ENCODE measurements at regions not wholly inside any gene's neighbourhood (a gene's known extent, or its start where the extent isn't known, plus 50 kb on each side); places are given as distances from the start of the nearest gene placed in this dataset.
A peak's percentile ranks its signal among the peaks of the same experiment; 100 is the strongest.
"Not testable (repeated sequence)": the region's sequence is repeated elsewhere in the genome, so short reads cannot be mapped to it uniquely, and the experiment has no call there.

DNA sequence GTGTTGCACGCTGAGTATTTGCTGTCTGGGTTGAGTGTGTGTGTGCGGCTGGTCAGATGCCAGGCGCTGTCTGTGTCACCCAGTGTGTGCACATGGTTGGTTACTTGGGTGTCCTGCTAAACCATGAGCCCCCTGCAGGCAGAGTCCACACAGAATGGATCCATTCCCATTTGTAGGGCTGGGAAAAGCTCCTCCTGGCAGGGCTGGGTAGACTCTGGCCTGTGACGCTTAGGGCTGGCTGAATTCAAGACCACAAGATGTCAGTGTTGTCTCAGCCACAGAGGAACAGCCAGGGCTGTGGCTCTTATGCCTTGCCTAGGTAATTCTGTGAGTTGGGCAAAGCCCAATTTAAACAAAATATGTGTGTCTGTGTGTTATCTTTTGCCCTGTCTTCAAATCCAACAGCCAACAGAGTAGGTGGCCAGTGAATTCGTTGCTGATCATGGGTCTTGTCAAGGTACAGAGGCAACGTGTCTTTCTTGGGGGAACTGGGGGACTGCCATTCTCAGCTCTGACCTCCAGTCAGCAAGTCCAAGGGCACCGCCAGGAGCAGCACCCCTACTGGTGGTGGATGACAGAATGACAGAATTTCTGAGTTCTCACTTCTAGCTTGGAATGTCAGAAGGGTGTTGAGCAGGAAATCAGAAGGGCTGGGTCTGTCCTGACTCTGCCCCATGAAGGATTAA lies 285.1 kb downstream of the CCSER2 start:
- DNase-seq (ENCODE audit: low read depth) = peak; percentile 46
- in situ Hi-C loops (cut with HindIII; ENCODE audit: low pct_unique_long_range_greater_than_20kb, low sequenced_read_pairs) = no loop called here

DNA sequence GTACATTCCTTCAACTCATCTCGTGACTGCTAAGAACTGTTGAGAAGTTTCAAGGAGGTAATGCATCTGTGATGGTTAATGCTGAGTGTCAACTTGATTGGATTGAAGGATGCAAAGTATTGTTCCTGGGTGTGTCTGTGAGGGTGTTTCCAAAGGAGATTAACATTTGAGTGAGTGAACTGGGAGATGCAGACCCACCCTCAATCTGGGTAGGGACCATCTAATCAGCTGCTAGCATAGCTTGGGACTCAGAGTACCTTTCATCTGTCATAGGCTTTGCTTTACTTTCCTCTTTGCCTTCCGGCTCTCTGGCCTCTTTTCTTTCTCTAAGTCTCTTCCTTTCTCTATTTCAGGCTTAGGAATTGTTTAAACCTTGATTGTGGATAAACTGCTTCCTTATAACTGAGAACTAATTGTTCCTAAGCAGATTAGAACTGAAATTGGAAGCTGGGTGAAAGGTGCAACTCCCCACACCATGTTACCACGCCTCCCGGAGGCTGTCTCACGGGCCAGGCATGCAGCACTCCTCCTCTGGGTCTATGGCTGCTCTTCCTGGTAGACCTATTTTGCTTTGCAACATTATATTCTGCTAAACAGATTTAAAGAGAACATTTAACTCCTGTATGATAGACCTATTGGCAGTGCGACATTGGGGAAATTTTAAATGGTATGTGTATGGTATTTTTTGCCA lies 298.2 kb downstream of the CCSER2 start:
- in situ Hi-C loops (cut with HindIII; ENCODE audit: low pct_unique_long_range_greater_than_20kb, low sequenced_read_pairs) = no loop called here

DNA sequence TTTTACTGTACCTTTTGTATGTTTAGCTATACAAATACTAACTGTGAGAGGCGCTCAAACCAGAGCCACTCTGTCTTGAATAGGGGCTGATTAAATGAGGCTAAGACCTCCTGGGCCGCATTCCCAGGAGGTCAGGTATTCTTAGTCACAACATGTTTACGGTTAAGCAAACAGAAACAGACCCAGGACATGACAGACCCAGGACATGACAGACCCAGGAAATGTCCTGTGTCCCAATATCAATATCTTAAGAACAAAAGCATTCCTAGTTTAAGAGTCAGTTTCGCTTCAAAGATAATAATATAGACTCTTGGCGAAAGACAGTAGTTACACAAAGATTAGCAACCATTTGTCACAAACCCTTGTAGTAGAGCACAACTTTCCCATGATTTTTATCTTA lies 304.5 kb downstream of the CCSER2 start:
- in situ Hi-C loops (cut with HindIII; ENCODE audit: low pct_unique_long_range_greater_than_20kb, low sequenced_read_pairs) = no loop called here
- no peak for DNase-seq (ENCODE audit: low read depth)

More for the DNA sequence above, 298.2 kb downstream of the CCSER2 start:
- DNase-seq (ENCODE audit: low read depth) = no peak

DNA sequence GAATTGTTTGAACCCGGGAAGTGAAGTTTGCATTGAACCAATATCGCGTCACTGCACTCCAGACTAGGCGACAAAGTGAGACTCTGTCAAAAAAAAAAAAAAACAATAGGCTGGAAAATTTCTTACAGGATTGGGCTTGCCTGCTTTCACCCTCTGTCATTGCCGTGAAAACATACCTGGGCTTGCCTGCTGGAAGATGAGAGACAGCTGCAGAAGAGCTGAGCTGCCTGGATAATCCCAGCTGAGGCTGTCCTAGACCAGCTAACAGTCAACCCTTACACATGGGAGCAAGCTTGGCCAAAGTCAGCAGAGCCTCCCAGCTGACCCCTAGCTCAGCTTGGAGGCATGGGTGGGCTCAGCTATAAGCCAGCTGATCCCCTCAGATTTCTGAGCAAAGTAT lies 306.2 kb downstream of the CCSER2 start:
- no peak for DNase-seq (ENCODE audit: low read depth)
- in situ Hi-C loops (cut with HindIII; ENCODE audit: low pct_unique_long_range_greater_than_20kb, low sequenced_read_pairs) = no loop called here

DNA sequence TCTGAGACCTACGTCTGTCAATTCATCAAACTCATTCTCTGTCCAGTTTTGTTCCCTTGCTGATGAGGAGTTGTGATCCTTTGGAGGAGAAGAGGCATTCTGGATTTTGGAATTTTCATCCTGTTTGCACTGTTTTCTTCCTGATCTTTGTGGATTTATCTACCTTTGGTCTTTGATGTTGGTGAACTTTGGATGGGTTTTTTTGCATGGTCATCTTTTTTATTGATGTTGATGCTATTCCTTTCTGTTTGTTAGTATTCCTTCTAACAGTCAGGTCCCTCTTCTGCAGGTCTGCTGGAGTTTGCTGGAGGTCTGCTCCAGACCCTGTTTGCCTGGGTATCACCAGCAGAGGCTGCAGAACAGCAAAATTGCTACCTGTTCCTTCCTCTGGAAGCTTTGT lies 322.2 kb downstream of the CCSER2 start:
- DNase-seq (ENCODE audit: low read depth); in situ Hi-C loops (cut with HindIII; ENCODE audit: low pct_unique_long_range_greater_than_20kb, low sequenced_read_pairs): not testable (repeated sequence)

DNA sequence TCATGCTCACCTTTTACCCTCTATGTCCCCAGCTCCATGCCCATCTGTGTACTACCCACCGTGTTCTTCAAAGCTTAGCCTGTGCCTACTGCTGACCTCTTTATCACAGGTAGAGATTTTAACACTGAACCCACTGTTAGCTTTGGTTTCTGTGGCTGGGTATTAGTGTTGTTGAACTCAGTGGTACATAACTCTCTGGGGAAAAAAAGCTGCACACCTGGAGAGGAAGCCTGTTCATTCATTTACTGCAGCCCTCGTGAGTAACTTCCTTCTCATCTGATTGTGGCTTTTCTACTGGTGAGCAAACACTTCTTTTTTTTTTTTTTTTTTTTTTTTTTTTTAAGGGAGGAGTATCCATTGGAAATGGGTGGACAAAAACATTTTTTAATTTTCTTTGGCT lies 326.3 kb downstream of the CCSER2 start:
- in situ Hi-C loops (cut with HindIII; ENCODE audit: low pct_unique_long_range_greater_than_20kb, low sequenced_read_pairs) = no loop called here
- no peak for DNase-seq (ENCODE audit: low read depth)

DNA sequence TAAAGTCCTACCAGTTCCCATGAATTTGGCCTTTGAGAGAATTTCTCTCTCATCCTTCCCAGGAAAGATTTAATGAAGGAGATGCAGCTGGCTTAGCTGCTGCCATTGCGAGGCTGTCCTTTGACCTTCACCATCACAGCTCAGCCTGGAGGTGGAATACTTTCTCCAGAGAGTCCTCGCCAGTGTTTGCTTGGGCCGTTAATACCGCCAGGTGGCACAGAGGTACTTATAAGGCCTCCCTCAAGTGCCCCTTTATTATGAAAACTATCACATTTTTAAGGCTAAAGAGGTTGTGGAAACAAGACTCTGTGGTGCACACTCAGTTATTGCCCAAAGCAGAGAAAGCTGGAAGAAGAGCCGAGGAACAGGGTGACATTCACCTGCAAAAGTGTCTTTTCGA lies 330.6 kb downstream of the CCSER2 start:
- in situ Hi-C loops (cut with HindIII; ENCODE audit: low pct_unique_long_range_greater_than_20kb, low sequenced_read_pairs) = no loop called here
- no peak for DNase-seq (ENCODE audit: low read depth)

DNA sequence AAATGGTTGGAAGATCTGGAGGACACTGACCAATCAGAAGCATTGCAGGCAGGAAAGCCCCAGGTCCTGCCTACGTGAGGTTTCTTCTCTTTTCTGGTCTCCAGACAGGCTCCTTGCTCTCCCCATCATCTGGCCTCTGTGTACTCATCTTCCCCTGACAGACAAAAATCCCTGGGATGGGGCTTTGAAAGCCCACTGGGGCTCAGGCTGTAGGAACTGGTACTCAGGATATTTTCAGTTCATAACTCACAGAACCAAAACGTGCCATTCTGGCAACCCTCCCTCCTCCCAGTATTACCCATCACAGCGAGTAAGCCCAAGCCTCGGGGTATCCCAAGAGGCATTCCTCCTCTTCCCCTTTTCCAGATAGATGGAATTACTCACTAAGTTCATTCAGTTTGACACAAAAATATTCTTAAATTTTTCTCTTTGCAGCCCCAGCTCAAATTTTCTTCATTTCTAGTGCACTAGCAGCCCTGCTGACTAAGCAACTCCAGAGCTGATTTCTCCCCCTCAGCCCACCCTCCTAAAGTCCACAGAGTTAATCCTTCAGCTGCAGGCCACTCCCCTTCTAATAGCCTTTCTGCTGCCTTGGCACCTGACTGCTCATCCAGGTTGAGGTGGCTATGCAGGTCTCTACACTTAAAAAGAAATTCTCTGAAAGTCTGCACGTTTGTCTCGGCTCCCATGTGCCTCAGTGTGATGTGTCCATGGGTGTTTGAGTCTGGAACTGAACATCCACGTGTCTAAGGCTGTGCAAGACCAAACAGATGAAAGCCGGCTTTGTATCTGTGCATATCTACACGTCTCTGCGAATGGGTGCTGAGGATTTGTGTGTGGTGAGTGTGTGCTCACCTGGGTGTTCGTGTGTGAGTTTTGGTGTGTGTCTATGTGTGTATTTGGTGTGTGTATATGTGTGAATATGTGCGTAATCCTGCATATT lies 331.4 kb downstream of the CCSER2 start:
- in situ Hi-C loops (cut with HindIII; ENCODE audit: low pct_unique_long_range_greater_than_20kb, low sequenced_read_pairs) = no loop called here
- DNase-seq (ENCODE audit: low read depth) = no peak

DNA sequence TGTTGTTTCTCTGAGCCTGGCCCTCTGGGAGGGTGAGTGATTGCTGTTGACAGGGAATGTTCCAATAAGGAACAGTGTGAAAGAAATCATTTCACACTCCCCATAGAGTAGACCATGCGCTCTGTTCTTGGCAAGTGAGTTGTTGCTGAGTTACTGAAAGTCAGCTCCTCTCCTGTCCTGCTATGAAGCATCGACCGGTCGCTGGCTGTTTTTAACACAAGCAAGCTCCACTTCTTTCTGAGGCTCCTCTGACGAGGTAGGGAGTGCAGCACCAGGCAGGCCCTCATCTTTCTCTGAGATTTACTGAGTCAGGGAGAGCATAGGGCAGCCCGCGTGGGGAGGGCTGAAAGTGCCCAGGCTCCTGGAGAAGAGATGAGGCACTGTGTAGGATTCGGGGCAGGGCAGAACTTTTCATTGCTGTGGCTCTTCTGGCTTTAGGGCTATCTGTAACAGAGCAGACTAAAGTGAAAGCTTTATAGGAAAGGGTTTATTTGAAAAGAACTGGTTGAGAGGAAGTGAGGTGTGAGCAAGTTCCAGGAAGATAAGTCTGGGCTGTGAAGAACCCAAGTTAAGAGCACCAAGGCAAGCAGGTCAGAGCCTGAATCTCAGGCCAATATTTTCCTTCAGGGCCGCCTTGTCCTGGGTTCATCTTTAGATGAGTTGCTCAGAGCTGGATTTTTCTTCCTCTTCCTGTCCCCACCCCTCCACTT lies 332.2 kb downstream of the CCSER2 start:
- in situ Hi-C loops (cut with HindIII; ENCODE audit: low pct_unique_long_range_greater_than_20kb, low sequenced_read_pairs) = no loop called here
- no peak for DNase-seq (ENCODE audit: low read depth)

DNA sequence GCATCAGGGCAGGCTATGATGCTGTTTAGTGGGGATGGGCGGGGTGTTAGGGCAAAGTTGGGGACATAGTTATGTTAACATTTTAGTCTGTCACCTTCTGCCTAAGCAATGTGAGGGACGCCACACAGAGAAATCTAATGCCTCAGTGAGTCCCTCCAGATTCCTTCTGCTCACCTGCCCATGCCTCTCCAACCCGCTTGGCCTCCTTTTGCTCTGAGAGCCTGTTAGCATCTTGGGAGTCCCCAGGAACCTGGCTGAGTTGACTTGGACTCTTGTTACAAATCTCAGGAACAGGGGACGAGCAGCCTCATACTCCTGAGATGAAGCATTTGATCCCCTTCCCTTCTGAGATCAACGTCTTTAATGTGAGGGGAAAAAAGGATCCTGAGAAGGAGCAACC lies 336.8 kb downstream of the CCSER2 start:
- DNase-seq (ENCODE audit: low read depth) = no peak

DNA sequence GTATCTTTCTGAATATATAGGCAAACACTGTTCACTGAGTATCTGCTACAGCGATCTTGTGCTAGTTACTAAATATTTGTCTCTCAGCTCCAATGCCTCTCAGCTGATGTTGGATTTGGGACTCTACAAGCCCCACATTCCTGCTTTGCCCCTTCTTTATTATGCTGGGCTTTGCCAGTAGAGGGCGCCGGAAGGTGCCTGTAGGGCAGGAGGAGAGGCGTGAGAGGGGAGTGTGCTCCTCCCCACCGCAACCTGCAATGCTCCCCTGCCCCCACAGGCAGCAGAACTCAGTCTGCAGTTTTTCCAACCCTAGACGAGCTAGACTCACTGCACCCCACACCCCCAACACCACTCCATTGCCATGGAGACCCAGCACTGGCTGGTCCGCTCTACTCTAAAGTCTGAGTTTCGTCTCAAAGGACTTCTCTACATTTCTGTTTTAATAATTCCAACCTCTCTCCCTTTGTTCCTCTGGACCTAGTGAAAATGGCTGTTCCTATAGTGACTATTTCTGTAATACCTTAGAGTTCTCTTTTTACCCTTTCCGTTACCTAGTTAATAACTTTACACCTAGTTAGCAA lies 337.6 kb downstream of the CCSER2 start:
- in situ Hi-C loops (cut with HindIII; ENCODE audit: low pct_unique_long_range_greater_than_20kb, low sequenced_read_pairs) = no loop called here
- no peak for DNase-seq (ENCODE audit: low read depth)

More for the DNA sequence above, 336.8 kb downstream of the CCSER2 start:
- in situ Hi-C loops (cut with HindIII; ENCODE audit: low pct_unique_long_range_greater_than_20kb, low sequenced_read_pairs) = no loop called here

DNA sequence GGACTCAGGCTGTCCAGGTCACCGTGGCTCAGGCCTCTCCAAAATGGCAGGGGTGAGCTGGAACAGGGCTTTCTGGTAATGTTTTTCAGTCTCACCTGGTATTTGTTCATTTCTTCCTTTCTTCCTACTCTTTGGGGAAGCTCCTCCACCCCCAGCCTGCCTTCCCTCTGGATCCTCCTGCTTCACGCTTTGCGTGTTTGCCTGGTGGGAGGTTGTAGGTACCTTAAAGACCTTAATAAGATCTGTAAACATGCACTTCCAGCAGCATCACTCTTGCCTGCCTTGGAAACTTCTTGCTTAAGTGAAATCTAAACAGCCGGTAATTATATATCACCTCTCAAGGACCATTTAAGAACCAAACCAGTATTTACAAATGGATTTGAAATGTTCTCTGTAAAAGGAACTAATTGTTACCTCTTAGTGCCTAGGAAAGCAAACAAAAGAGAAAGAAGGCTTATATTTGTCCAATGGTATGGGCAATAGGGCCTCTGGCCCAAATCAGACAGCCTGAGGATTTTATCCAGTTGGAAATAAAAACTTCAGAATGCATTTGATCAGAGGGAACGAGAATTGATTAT lies 339.9 kb downstream of the CCSER2 start:
- DNase-seq (ENCODE audit: low read depth) = no peak
- in situ Hi-C loops (cut with HindIII; ENCODE audit: low pct_unique_long_range_greater_than_20kb, low sequenced_read_pairs) = no loop called here

DNA sequence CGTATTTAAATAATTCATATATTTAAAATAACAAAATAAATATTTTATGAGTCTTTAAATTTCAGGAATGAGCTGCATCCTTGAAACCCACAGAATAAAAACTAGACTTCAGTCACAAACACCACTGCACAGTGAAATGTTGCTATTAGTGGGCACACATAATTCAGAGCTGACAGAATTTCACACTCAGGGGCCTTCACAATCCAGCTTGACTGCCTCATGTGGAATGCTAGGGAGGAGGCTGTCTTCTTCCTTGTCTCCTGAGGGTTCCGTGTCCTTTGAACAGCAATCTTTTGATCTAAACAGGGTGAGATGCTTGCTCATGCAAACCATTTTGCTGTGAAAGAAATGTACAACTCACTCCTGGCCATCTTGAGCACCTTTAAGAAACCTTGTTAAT lies 346.7 kb downstream of the CCSER2 start:
- in situ Hi-C loops (cut with HindIII; ENCODE audit: low pct_unique_long_range_greater_than_20kb, low sequenced_read_pairs) = no loop called here
- DNase-seq (ENCODE audit: low read depth) = no peak

DNA sequence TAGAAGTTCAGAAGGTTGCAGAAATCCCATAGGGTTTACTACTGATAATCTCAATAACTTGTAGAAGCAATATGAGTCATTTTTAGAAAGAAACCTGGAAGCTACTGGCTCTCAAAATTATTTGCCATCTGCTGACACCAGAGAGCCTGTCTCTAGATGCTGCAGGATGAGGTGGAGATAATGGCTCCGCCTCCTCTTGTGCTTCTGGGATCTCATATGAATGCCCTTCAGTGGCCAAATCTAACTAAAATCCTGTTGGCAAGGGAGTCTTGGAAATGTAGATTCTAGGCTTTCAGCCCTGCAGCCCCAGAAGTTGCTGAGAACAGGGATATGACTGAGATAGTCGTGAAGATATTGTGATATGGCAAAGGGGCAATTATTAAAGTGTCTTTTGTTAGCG lies 348.1 kb downstream of the CCSER2 start:
- no peak for DNase-seq (ENCODE audit: low read depth)
- in situ Hi-C loops (cut with HindIII; ENCODE audit: low pct_unique_long_range_greater_than_20kb, low sequenced_read_pairs) = no loop called here

DNA sequence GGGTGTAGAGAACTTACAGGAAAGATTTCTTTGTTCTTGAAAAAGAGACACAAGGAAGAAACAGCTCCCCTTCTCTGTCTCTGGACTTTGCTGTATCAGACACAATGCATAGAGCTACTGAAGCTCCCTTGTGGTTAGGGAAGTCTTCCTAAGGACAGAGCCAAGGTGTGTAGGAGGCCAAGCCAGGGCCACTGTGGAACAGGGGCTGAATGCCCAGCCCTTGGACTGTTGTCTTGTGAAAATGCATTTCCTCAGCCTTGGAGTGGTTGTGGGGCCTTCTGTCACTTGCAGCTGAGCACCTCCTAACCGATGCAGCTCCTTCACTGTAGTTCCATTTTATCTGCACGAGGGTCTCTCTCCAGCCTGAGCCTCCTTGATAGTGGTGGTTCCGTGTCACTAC lies 353.4 kb downstream of the CCSER2 start:
- no peak for DNase-seq (ENCODE audit: low read depth)
- in situ Hi-C loops (cut with HindIII; ENCODE audit: low pct_unique_long_range_greater_than_20kb, low sequenced_read_pairs) = no loop called here

DNA sequence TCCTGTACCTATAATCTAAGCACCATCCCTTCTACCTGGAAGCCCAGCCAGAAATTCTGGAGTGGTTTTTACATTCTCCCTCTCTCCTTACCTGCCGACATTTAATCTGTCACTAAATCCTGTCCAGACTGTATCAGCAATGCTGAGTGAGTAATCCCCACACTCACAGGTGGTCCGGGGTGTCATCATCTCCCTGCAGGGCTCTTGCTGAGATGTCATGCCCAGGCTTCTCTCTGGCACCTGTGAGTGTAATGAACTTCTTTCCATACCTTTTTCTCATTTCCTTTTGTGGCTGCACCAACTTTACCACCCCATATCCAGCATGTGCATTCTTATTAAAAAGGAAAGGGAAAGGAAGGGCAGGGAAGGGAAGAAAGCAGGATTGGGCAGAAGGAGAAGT lies 355.2 kb downstream of the CCSER2 start:
- in situ Hi-C loops (cut with HindIII; ENCODE audit: low pct_unique_long_range_greater_than_20kb, low sequenced_read_pairs) = no loop called here

DNA sequence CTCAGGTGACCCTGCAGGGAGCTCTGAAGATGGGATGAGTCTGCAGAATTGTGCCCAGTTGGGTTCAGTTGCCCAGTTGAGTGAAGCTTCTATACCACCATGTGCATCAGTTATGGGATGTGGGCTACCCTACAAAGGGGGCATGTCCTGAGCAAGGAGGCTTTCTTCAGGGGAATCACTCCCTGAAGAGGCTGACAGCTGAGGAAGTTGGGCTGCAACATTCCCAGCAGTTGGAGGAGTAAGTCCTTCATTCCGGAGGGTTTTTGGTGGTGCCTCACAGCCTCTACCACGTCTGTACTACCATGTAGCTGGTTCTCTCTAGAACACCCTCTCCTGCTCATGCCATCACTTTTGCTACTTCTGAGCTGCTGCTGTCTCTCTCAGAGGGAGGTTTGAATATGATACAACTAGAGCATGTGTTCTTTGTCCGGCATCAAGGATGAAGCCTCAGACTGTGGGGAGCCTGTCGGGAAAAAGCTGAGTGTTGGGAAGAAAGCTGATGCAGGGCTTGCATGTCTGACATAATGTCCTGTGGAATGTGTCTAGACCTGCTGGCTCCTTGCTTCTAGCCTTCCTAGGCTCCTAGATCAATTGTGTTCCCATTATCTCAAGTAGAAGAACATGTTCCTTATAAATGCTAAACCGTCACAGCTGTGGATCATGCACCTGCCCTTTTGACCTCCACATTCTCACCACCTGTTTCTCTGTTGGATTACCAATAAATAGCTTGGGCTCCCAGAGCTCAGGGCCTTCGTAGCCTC lies 355.8 kb downstream of the CCSER2 start:
- no peak for DNase-seq (ENCODE audit: low read depth)
- in situ Hi-C loops (cut with HindIII; ENCODE audit: low pct_unique_long_range_greater_than_20kb, low sequenced_read_pairs) = no loop called here

More for the DNA sequence above, 355.2 kb downstream of the CCSER2 start:
- no peak for DNase-seq (ENCODE audit: low read depth)

Measured in Caki2 (cell line).